RWPE2 (cell line): ENCODE measurements at regions not wholly inside any gene's neighbourhood (a gene's known extent, or its start where the extent isn't known, plus 50 kb on each side); places are given as distances from the start of the nearest gene placed in this dataset.

Experiments
- ATAC-seq: fragments of 200-7000 bp; cut with Tn5 transposase; 3 replicates; pipeline ENCODE4 v1.9.1; 2021; ENCODE audit warnings: low read depth
- DNase-seq: peaks from one replicate; pipeline ENCODE4 v3.0.0-alpha.2; 2020; ENCODE audit warnings: low spot score
- H3K27ac ChIP-seq: fragments of 450-650 bp; 2 replicates; pipeline ENCODE4 v1.5.1; 2017; ENCODE audit warnings: mild to moderate bottlenecking; ENCODE audit not compliant: poor library complexity, severe bottlenecking
- H3K27me3 ChIP-seq: fragments of 250-450 bp; sonication (Bioruptor Pico); 2 replicates; pipeline ENCODE4 v1.5.1; 2021; ENCODE audit warnings: mild to moderate bottlenecking, moderate library complexity; ENCODE audit not compliant: insufficient read depth, poor library complexity, severe bottlenecking
- H3K36me3 ChIP-seq: fragments of 250-450 bp; sonication (Bioruptor Pico); 2 replicates; pipeline ENCODE4 v1.5.1; 2020; ENCODE audit warnings: low read depth, mild to moderate bottlenecking, moderate library complexity
- H3K4me1 ChIP-seq: fragments of 250-450 bp; sonication (Bioruptor Pico); 2 replicates; pipeline ENCODE4 v1.5.1; 2021; ENCODE audit warnings: mild to moderate bottlenecking, moderate library complexity; ENCODE audit not compliant: insufficient read depth, poor library complexity, severe bottlenecking
- H3K4me3 ChIP-seq: fragments of 250-450 bp; sonication (Bioruptor Pico); 2 replicates; pipeline ENCODE4 v1.5.1; 2021; ENCODE audit warnings: mild to moderate bottlenecking, moderate library complexity; ENCODE audit not compliant: severe bottlenecking
- H3K9me3 ChIP-seq: fragments of 250-450 bp; sonication (Bioruptor Pico); 2 replicates; pipeline ENCODE4 v1.5.1; 2021; ENCODE audit warnings: mild to moderate bottlenecking, moderate library complexity; ENCODE audit not compliant: severe bottlenecking
- CTCF ChIP-seq: fragments of 450-650 bp; IDR thresholded peaks from one replicate; pipeline ENCODE4 v1.5.1; 2017; ENCODE audit warnings: mild to moderate bottlenecking, moderate library complexity; ENCODE audit not compliant: poor library complexity, severe bottlenecking

GRCh38 chr18:39276764-39277163 is 1711.2 kb upstream of the CELF4 start:
- no peak for TF ChIP-seq CTCF
- Histone ChIP-seq H3K4me3 (no peak overlapping the region), H3K9me3 (no peaks in the 10 kb centered on the region), H3K36me3 (no peaks in the 10 kb centered on the region), H3K4me1 (no peaks in the 10 kb centered on the region), H3K27ac (no peak overlapping the region), H3K27me3 (no peaks in the 10 kb centered on the region)
- no peak for DNase-seq
- ATAC-seq, result no peak

- H3K36me3 ChIP-seq, result no peaks in the 10 kb centered on the region
- no peak overlapping the region for H3K4me3 ChIP-seq
- no peak for TF ChIP-seq CTCF
- no peaks in the 10 kb centered on the region for H3K4me1 ChIP-seq
- H3K9me3 ChIP-seq, result no peaks in the 10 kb centered on the region
- no peak for ATAC-seq
- H3K27ac ChIP-seq, result no peak overlapping the region
- no peaks in the 10 kb centered on the region for H3K27me3 ChIP-seq
- DNase-seq, result no peak
Measured at GRCh38 chr18:39274535-39274934, 1708.9 kb upstream of the CELF4 start.

GRCh38 chr18:39272230-39272629 is 1706.6 kb upstream of the CELF4 start:
- no peak for DNase-seq
- no peaks in the 10 kb centered on the region for H3K4me1 ChIP-seq
- no peaks in the 10 kb centered on the region for H3K27me3 ChIP-seq
- H3K27ac ChIP-seq, result no peak overlapping the region
- no peaks in the 10 kb centered on the region for H3K36me3 ChIP-seq
- ATAC-seq, result no peak
- H3K4me3 ChIP-seq, result no peak overlapping the region
- H3K9me3 ChIP-seq, result no peaks in the 10 kb centered on the region
- no peak for TF ChIP-seq CTCF

- Histone ChIP-seq H3K9me3 (no peaks in the 10 kb centered on the region), H3K27ac (no peak overlapping the region), H3K4me1 (no peaks in the 10 kb centered on the region), H3K4me3 (no peak overlapping the region), H3K36me3 (no peaks in the 10 kb centered on the region), H3K27me3 (no peaks in the 10 kb centered on the region)
- ATAC-seq (no peak), DNase-seq (no peak)
- no peak for TF ChIP-seq CTCF
Measured at GRCh38 chr18:39271654-39272053, 1706.1 kb upstream of the CELF4 start.

GRCh38 chr18:39260565-39260964 is 1695.0 kb upstream of the CELF4 start:
- Histone ChIP-seq H3K27ac (no peak overlapping the region), H3K4me1 (no peaks in the 10 kb centered on the region), H3K27me3 (no peaks in the 10 kb centered on the region), H3K9me3 (no peaks in the 10 kb centered on the region), H3K4me3 (no peak overlapping the region), H3K36me3 (no peaks in the 10 kb centered on the region)
- TF ChIP-seq CTCF, result no peak
- ATAC-seq (no peak), DNase-seq (no peak)
